ENCODE measurements at regions not wholly inside any gene's neighbourhood (a gene's known extent, or its start where the extent isn't known, plus 50 kb on each side); places are given as distances from the start of the nearest gene placed in this dataset.
"Not testable (repeated sequence)": the region's sequence is repeated elsewhere in the genome, so short reads cannot be mapped to it uniquely, and the experiment has no call there.

GRCh38 chr2:91519914-91520313 lies 2828.4 kb downstream of the RPIA start:
- TF ChIP-seq EP300 (IDR thresholded peaks at IDR 0.05); CTCF (IDR thresholded peaks at IDR 0.05); POLR2A (IDR thresholded peaks at IDR 0.05; ENCODE audit: low read depth): not testable (repeated sequence)

Data from esophagus muscularis mucosa (tissue), 4 donors.